NCI-H1417 treated with DMSO at 0.1 percent for 48 hours (cell line): ENCODE measurements at regions not wholly inside any gene's neighbourhood (a gene's known extent, or its start where the extent isn't known, plus 50 kb on each side); places are given as distances from the start of the nearest gene placed in this dataset.

Experiments
- DNase-seq: peaks from one replicate; lab custom pipeline; 2025; lab: John Stamatoyannopoulos, UW

GRCh38 chr4:177108708-177109107 lies 201.0 kb upstream of the NEIL3 start:
- no peak for DNase-seq

GRCh38 chr4:177109769-177110168 lies 199.9 kb upstream of the NEIL3 start:
- no peak for DNase-seq

- no peak for DNase-seq
Observed at GRCh38 chr4:177116161-177116560, 193.5 kb upstream of the NEIL3 start.

- no peak for DNase-seq
Observed at GRCh38 chr4:177117256-177117655, 192.4 kb upstream of the NEIL3 start.

- no peak for DNase-seq
Observed at GRCh38 chr4:177118596-177118995, 191.1 kb upstream of the NEIL3 start.

- DNase-seq = no peak
Observed at GRCh38 chr4:177119021-177119471, 190.6 kb upstream of the NEIL3 start.

- DNase-seq = no peak
Observed at GRCh38 chr4:177119691-177120090, 190.0 kb upstream of the NEIL3 start.

- DNase-seq = no peak
Observed at GRCh38 chr4:177123811-177124210, 185.9 kb upstream of the NEIL3 start.

GRCh38 chr4:177124349-177125064 lies 185.2 kb upstream of the NEIL3 start:
- no peak for DNase-seq

GRCh38 chr4:177125656-177126055 lies 184.0 kb upstream of the NEIL3 start:
- no peak for DNase-seq

GRCh38 chr4:177127658-177128057 lies 182.0 kb upstream of the NEIL3 start:
- no peak for DNase-seq

- DNase-seq = no peak
Observed at GRCh38 chr4:177128306-177128705, 181.4 kb upstream of the NEIL3 start.

GRCh38 chr4:177131736-177132135 lies 177.9 kb upstream of the NEIL3 start:
- DNase-seq = no peak

GRCh38 chr4:177147668-177148067 lies 162.0 kb upstream of the NEIL3 start:
- no peak for DNase-seq

GRCh38 chr4:177155454-177155853 lies 154.2 kb upstream of the NEIL3 start:
- DNase-seq = no peak

- DNase-seq = no peak
Observed at GRCh38 chr4:177159600-177159999, 150.1 kb upstream of the NEIL3 start.

GRCh38 chr4:177161781-177162180 lies 147.9 kb upstream of the NEIL3 start:
- no peak for DNase-seq

- no peak for DNase-seq
Observed at GRCh38 chr4:177163532-177163931, 146.1 kb upstream of the NEIL3 start.

GRCh38 chr4:177171588-177171987 lies 138.1 kb upstream of the NEIL3 start:
- no peak for DNase-seq

- no peak for DNase-seq
Observed at GRCh38 chr4:177175473-177175872, 134.2 kb upstream of the NEIL3 start.

GRCh38 chr4:177177541-177178081 lies 132.1 kb upstream of the NEIL3 start:
- DNase-seq = no peak

GRCh38 chr4:177178246-177178645 lies 131.4 kb upstream of the NEIL3 start:
- DNase-seq = no peak

GRCh38 chr4:177182166-177182565 lies 127.5 kb upstream of the NEIL3 start:
- no peak for DNase-seq

GRCh38 chr4:177182728-177183127 lies 126.9 kb upstream of the NEIL3 start:
- DNase-seq = no peak
